Mucosa of rectum (tissue), 2 donors: ENCODE measurements at regions not wholly inside any gene's neighbourhood (a gene's known extent, or its start where the extent isn't known, plus 50 kb on each side); places are given as distances from the start of the nearest gene placed in this dataset.

Experiments used
- H3K27ac ChIP-seq, 2 donors: one replicate each; pipeline ENCODE4 v1.7.0; 2013; ENCODE audit warnings: inconsistent platforms in 2 of 2, low read depth in 2 of 2, low read length in 2 of 2
- H3K27me3 ChIP-seq, 2 donors: one replicate each; pipeline ENCODE4 v1.7.0; 2013; ENCODE audit warnings: low read length in 2 of 2; ENCODE audit not compliant: control insufficient read depth in 2 of 2, insufficient read depth in 2 of 2
- H3K36me3 ChIP-seq, 2 donors: one replicate each; pipeline ENCODE4 v1.7.0; 2013; ENCODE audit warnings: low read length in 2 of 2; ENCODE audit not compliant: control insufficient read depth in 2 of 2, insufficient read depth in 2 of 2
- H3K4me1 ChIP-seq, 2 donors: one replicate each; pipeline ENCODE4 v1.7.0; 2013; ENCODE audit warnings: low read length in 2 of 2, mild to moderate bottlenecking in 1 of 2; ENCODE audit not compliant: control insufficient read depth in 2 of 2, insufficient read depth in 2 of 2
- H3K4me3 ChIP-seq, 2 donors: one replicate each; pipeline ENCODE4 v1.7.0; 2013; ENCODE audit warnings: low read length in 2 of 2
- H3K9ac ChIP-seq, 2 donors: one replicate each; pipeline ENCODE4 v1.7.0; 2013; ENCODE audit warnings: low read length in 2 of 2, low read depth in 1 of 2, mild to moderate bottlenecking in 1 of 2
- H3K9me3 ChIP-seq, 2 donors: one replicate each; pipeline ENCODE4 v1.7.0; 2013; ENCODE audit warnings: low read length in 2 of 2; ENCODE audit not compliant: control insufficient read depth in 2 of 2
- donor health status: healthy.
- donor health status: Normal muscosa, but diverticular disease.

DNA sequence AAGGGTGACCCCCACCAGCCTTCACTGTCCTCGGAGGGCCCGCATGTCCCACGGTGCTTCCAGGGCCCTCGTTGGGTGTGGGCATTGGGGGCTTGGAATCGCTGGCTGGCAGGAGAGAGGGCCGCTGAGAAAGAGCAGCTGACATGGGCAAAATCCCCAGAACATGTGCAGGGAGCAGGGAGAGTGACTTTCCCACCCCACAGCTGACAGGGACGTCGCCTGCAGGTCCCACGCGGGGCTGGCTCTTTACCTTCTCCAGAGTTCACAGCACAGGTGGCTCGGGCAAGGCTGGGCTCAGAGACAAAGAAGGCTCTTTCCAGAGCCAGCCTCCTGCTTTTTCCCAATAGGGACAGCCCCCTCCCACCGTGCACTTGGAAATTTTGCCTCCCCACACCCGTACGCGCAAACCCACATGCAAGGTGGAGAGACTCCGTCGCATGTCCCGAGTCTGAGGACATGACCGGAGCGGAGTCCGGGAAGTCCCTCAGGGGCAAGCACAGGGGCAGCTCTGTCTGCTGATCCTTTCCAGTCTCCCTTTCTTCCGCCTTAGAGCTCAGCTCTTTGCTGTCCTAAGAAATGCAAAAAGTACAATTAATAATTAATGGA, 370.2 kb upstream of the MYT1L start:
- no peak overlapping the region for H3K9ac ChIP-seq
- no peaks in the 10 kb centered on the region for H3K36me3 ChIP-seq
- no peak overlapping the region for H3K27ac ChIP-seq
- no peaks in the 10 kb centered on the region for H3K27me3 ChIP-seq
- H3K9me3 ChIP-seq: no peaks in the 10 kb centered on the region
- H3K4me3 ChIP-seq: no peak overlapping the region
- H3K4me1 ChIP-seq: no peaks in the 10 kb centered on the region

DNA sequence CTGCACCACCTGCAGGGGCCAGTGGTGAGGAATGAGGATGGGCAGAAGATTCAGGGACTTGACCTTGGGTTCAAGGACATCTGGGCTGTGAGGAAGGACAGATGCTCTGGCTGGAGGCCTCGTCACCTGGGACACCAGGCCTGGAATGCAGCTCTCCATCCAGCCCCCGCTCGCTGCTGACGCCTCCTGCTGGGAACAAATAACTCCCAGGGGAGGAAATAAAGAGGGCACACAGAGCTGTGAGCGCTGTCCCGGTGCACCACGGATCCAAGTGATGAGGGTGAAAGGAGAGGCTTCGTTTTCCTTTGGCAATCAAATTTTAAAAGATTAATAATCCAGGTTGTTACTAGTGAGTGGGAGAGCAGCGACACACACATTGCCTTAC, 368.0 kb upstream of the MYT1L start:
- no peaks in the 10 kb centered on the region for H3K27me3 ChIP-seq
- H3K36me3 ChIP-seq: no peaks in the 10 kb centered on the region
- H3K9ac ChIP-seq: no peak overlapping the region
- H3K9me3 ChIP-seq: no peaks in the 10 kb centered on the region
- H3K27ac ChIP-seq: no peak overlapping the region
- H3K4me1 ChIP-seq: no peaks in the 10 kb centered on the region
- no peak overlapping the region for H3K4me3 ChIP-seq

DNA sequence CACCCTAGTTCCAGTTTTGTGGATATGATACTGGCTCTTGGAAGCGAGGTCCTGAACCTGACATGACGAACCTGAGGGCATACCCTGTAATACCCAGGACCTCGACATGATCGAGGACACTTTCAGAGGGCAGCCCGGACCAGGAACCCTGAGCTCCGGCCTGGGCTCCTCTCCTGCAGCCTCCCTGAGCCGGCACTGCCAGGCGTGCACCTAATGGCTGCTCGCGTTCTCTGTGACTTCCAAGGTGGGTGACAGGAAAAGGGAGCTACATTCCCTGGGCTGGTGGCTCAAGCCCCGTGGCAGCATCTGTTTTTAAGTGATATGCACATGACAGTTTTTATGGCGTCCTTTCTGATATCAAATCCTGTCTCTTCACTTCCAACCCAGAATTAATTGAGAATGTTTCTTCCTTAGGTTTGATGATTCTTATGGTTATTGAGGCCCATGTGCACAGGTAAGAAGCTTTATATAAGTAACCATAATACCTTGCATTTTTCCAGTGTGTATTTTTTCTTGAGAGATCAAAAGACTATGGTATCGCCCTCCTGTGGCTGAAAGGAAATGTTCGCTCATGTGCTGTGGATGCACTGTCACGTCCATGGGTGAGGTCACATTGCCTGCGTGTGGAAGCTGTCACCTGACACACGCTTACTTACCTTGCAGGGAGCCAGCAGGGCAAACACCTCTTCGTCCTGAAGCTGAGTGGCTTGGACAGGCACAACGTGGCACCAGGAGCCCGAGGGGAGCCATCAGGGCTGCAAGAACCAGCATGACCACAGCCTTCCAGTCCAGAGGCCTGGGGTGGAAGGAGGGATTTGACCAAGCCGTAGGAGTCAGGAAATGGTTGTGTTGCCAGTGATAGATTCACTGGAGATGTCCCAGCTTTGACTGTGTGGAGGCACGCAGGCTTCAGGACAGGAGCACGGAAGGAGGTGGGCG, 367.4 kb upstream of the MYT1L start:
- Histone ChIP-seq H3K9ac (no peak overlapping the region), H3K27ac (no peak overlapping the region), H3K36me3 (no peaks in the 10 kb centered on the region)

DNA sequence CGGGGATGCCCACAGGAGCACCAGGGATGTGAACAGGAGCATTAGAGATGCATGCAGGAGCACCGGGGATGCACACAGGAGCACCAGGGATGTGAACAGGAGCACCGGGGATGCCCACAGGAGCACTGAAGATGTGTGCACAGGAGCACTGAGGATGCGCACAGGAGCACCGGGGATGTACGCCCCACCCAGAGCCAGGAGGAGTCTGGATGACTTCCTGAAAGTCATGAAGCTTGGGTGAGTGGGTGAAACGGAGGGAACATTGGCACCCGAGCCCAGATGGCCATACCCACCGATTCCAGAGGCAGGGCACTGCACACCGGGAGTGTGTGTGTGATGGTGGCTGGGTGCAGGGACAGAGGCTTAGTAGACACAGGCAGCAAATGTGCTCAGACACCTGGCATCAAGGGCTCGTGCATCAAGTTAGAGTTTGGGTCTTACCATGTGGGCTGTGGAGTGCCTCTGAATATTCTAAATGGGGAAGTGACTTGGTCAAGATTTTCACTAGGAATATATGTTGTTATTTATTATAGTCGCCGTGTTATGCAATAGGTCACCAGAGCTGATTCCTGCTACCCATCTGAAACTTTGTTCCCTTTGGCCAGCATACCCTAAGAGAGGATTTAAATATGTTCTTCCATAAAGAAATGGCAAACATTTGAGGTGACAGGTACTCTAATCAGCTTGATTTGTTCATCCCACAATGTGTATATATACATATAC, 365.8 kb upstream of the MYT1L start:
- no peak overlapping the region for H3K27ac ChIP-seq
- H3K9ac ChIP-seq: no peak overlapping the region

More for the DNA sequence above, 367.4 kb upstream of the MYT1L start:
- Histone ChIP-seq H3K4me1 (no peaks in the 10 kb centered on the region), H3K27me3 (no peaks in the 10 kb centered on the region), H3K4me3 (no peak overlapping the region), H3K9me3 (no peaks in the 10 kb centered on the region)

DNA sequence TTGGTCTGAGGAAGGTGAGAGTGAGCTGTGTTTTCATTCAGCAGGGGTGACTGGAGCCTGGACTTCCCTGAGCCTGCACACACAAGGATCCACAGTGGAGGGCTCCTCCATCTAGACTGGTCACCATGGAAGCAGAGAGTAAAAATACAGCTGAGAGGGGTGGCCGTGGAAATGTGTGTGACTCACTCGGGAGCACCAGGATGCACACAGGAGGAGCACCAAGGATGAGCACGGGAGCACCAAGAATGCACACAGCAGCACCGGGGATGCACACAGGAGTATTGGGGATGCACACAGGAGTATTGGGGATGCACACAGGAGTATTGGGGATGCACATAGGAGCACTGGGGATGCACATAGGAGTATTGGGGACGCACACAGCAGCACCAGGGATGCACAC, 365.2 kb upstream of the MYT1L start:
- Histone ChIP-seq H3K9me3 (no peaks in the 10 kb centered on the region), H3K9ac (no peak overlapping the region), H3K27me3 (no peaks in the 10 kb centered on the region), H3K4me3 (no peak overlapping the region), H3K36me3 (no peaks in the 10 kb centered on the region), H3K27ac (no peak overlapping the region), H3K4me1 (no peaks in the 10 kb centered on the region)

More for the DNA sequence above, 365.8 kb upstream of the MYT1L start:
- Histone ChIP-seq H3K4me3 (no peak overlapping the region), H3K9me3 (no peaks in the 10 kb centered on the region), H3K27me3 (no peaks in the 10 kb centered on the region), H3K4me1 (no peaks in the 10 kb centered on the region), H3K36me3 (no peaks in the 10 kb centered on the region)

DNA sequence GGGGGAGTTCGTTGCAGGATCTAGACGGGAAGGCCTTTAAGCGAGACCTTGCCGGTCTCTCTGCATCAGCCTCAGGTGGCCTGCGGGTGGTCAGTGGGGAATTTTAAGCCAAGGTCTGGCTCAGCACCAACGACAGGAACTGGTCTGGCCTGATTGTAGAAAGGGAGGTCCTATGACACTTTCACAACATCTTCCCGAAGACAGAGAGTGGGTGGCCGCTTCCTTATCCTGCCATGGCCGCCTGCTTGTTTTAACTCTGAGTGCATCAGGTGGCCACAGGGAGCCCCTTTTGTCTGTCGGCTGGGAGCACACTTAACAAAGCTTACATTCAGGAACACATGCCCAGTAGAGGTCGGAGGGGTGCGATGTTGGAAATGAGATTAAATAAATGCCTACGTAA, 363.7 kb upstream of the MYT1L start:
- Histone ChIP-seq H3K9ac (no peak overlapping the region), H3K27ac (no peak overlapping the region), H3K4me1 (no peaks in the 10 kb centered on the region), H3K27me3 (no peaks in the 10 kb centered on the region), H3K4me3 (no peak overlapping the region), H3K36me3 (no peaks in the 10 kb centered on the region), H3K9me3 (no peaks in the 10 kb centered on the region)

DNA sequence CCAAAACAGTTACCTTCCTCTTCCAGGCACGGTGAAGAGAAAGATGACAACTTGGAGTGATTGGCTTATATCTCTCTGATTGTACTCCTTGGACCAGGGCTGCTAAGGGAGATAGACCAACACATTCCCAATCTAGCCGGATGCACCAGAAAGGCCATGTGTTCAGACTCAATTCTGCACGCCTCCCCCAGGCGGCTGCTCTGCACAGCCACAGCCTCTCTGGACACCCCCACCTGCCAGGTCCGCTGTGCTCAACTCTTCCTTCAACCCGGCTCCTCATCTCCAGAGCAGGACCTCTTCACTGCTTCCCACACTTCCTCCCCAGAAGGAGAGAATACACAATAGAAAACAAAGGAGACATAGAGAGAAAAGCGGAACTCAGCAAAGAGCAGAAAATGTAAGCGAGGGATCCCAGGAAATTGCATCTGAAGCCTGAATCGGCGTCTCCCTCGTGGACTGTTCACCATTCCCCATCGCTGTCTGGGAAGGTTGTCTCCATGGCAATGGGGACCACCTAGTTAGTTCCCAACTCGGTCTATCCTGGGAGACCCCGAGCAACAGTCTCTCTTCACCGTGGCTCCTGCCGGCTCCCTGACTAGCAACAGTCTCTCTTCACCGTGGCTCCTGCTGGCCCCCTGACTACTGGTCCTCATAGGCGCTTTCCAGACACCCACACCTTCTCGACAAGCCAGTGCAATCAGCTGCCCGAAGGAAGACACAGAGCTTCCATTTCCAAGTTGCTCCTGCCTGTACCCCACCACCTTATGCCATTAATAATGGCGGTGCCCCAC, 361.7 kb upstream of the MYT1L start:
- Histone ChIP-seq H3K9me3 (no peaks in the 10 kb centered on the region), H3K27ac (no peak overlapping the region), H3K9ac (no peak overlapping the region), H3K4me3 (no peak overlapping the region), H3K36me3 (no peaks in the 10 kb centered on the region), H3K4me1 (no peaks in the 10 kb centered on the region), H3K27me3 (no peaks in the 10 kb centered on the region)

DNA sequence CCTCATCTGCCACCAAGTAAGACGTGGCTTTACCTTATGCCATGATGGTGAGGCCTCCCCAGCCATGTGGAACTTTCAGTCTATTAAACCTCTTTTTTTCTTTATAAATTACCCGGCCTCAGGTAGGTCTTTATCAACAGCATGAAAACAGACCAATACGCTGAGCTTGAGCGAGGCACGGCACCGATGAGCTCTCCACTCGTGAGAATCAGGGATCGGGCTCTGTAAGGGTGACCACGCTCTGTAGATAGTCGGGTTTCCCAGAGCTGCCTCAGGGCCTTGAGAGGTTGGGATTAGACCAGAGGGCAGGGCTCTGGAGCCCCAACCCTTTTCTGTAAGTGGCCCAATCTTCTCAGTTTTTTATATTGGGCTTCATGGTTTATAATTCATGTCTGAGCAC, 360.3 kb upstream of the MYT1L start:
- no peaks in the 10 kb centered on the region for H3K36me3 ChIP-seq
- H3K27me3 ChIP-seq: no peaks in the 10 kb centered on the region
- H3K9ac ChIP-seq: no peak overlapping the region
- H3K4me3 ChIP-seq: no peak overlapping the region
- no peak overlapping the region for H3K27ac ChIP-seq
- no peaks in the 10 kb centered on the region for H3K4me1 ChIP-seq
- no peaks in the 10 kb centered on the region for H3K9me3 ChIP-seq

DNA sequence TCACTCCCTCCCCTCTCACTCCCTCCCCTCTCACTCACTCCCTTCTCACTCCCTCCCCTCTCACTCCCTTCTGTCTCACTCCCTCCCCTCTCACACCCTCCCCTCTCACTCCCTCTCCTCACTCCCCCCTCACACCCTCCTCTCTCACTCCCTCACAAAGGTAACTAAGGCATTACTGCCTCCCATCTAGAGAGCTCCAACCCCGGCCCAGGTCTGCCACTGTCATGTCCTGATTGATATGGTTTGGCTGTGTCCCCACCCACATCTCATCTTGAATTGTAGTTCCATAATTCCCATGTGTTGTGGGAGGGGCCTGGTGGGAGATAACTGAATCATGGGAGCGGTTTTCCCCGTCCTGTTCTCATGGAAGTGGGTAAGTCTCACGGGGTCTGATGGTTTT, 359.9 kb upstream of the MYT1L start:
- H3K36me3 ChIP-seq: no peaks in the 10 kb centered on the region
- H3K9me3 ChIP-seq: no peaks in the 10 kb centered on the region
- no peaks in the 10 kb centered on the region for H3K4me1 ChIP-seq
- H3K4me3 ChIP-seq: no peak overlapping the region
- no peak overlapping the region for H3K9ac ChIP-seq
- no peaks in the 10 kb centered on the region for H3K27me3 ChIP-seq
- no peak overlapping the region for H3K27ac ChIP-seq
